ENCODE measurements at regions not wholly inside any gene's neighbourhood (a gene's known extent, or its start where the extent isn't known, plus 50 kb on each side); places are given as distances from the start of the nearest gene placed in this dataset.

- H3K4me1 Mint-ChIP-seq (ENCODE audit: low read depth) = peaks cover 5% of the 10 kb centered on the region
- peaks cover 6% of the 10 kb centered on the region for H3K36me3 Mint-ChIP-seq (ENCODE audit: low read depth)
- no peaks in the 10 kb centered on the region for H3K27me3 Mint-ChIP-seq (ENCODE audit: low read depth)
- TF ChIP-seq CTCF (IDR thresholded peaks at IDR 0.05) = no peak
- no peak overlapping the region for H3K27ac Mint-ChIP-seq (ENCODE audit: unreplicated experiment)
- no peak overlapping the region for H3K4me3 Mint-ChIP-seq (ENCODE audit: unreplicated experiment)
- peaks cover 11% of the 10 kb centered on the region for H3K9me3 Mint-ChIP-seq (ENCODE audit: low read depth)
- no peak for DNase-seq (ENCODE audit: low spot score)
Measured at GRCh38 chr12:19646599-19646998, 207.3 kb downstream of the AEBP2 start.

- Mint-ChIP-seq H3K9me3 (ENCODE audit: low read depth) (peaks cover 11% of the 10 kb centered on the region), H3K4me3 (ENCODE audit: unreplicated experiment) (no peak overlapping the region), H3K27ac (ENCODE audit: unreplicated experiment) (no peak overlapping the region), H3K27me3 (ENCODE audit: low read depth) (no peaks in the 10 kb centered on the region), H3K4me1 (ENCODE audit: low read depth) (peaks cover 12% of the 10 kb centered on the region), H3K36me3 (ENCODE audit: low read depth) (peaks cover 6% of the 10 kb centered on the region)
- TF ChIP-seq CTCF (IDR thresholded peaks at IDR 0.05) = no peak
- DNase-seq (ENCODE audit: low spot score) = no peak
Measured at GRCh38 chr12:19647806-19648556, 208.7 kb downstream of the AEBP2 start.

GRCh38 chr12:19648591-19648990 is 209.3 kb downstream of the AEBP2 start:
- H3K27ac Mint-ChIP-seq (ENCODE audit: unreplicated experiment) = no peak overlapping the region

GRCh38 chr12:19652386-19652785 is 213.1 kb downstream of the AEBP2 start:
- TF ChIP-seq CTCF (IDR thresholded peaks at IDR 0.05) = no peak

More at GRCh38 chr12:19648591-19648990, 209.3 kb downstream of the AEBP2 start:
- Mint-ChIP-seq H3K4me1 (ENCODE audit: low read depth) (peaks cover 10% of the 10 kb centered on the region), H3K9me3 (ENCODE audit: low read depth) (peaks cover 11% of the 10 kb centered on the region), H3K27me3 (ENCODE audit: low read depth) (no peaks in the 10 kb centered on the region), H3K4me3 (ENCODE audit: unreplicated experiment) (no peak overlapping the region), H3K36me3 (ENCODE audit: low read depth) (peaks cover 6% of the 10 kb centered on the region)
- TF ChIP-seq CTCF (IDR thresholded peaks at IDR 0.05) = no peak
- no peak for DNase-seq (ENCODE audit: low spot score)

GRCh38 chr12:19654650-19655376 is 215.5 kb downstream of the AEBP2 start:
- Mint-ChIP-seq H3K9me3 (ENCODE audit: low read depth) (peaks cover 3% of the 10 kb centered on the region), H3K4me1 (ENCODE audit: low read depth) (peaks cover 24% of the 10 kb centered on the region), H3K27ac (ENCODE audit: unreplicated experiment) (peak overlapping the region; percentile 76), H3K27me3 (ENCODE audit: low read depth) (no peaks in the 10 kb centered on the region), H3K4me3 (ENCODE audit: unreplicated experiment) (no peak overlapping the region), H3K36me3 (ENCODE audit: low read depth) (peaks cover 2% of the 10 kb centered on the region)
- TF ChIP-seq CTCF (IDR thresholded peaks at IDR 0.05) = peak; percentile 52
- DNase-seq (ENCODE audit: low spot score) = no peak

More at GRCh38 chr12:19652386-19652785, 213.1 kb downstream of the AEBP2 start:
- DNase-seq (ENCODE audit: low spot score) = no peak
- peaks cover 3% of the 10 kb centered on the region for H3K9me3 Mint-ChIP-seq (ENCODE audit: low read depth)
- peak overlapping the region; percentile 27 for H3K27ac Mint-ChIP-seq (ENCODE audit: unreplicated experiment)
- H3K4me1 Mint-ChIP-seq (ENCODE audit: low read depth) = peaks cover 24% of the 10 kb centered on the region
- H3K4me3 Mint-ChIP-seq (ENCODE audit: unreplicated experiment) = no peak overlapping the region
- no peaks in the 10 kb centered on the region for H3K27me3 Mint-ChIP-seq (ENCODE audit: low read depth)
- peaks cover 2% of the 10 kb centered on the region for H3K36me3 Mint-ChIP-seq (ENCODE audit: low read depth)

Measured in chondrocyte (in vitro differentiated cells).